GM23338 (cell line): ENCODE measurements at regions not wholly inside any gene's neighbourhood (a gene's known extent, or its start where the extent isn't known, plus 50 kb on each side); places are given as distances from the start of the nearest gene placed in this dataset.

Experiments
- ATAC-seq: fragments of 200-7000 bp; cut with Tn5 transposase; 3 replicates; pipeline ENCODE4 v1.9.1; 2020
- DNase-seq: peaks from one replicate; pipeline ENCODE4 v3.0.0-alpha.2; 2015; ENCODE audit warnings: low spot score
- H2AFZ ChIP-seq: fragments of 200-600 bp; sonication (generic); 2 replicates; pipeline ENCODE4 v1.8.0; 2016; ENCODE audit warnings: antibody characterized with exemption, mild to moderate bottlenecking, moderate library complexity
- H3F3A ChIP-seq: fragments of 200-600 bp; sonication (generic); replicated peaks from 2 replicates; pipeline ENCODE4 v1.8.0; 2017; ENCODE audit warnings: antibody characterized with exemption, mixed run types, low read depth
- H3K27ac ChIP-seq: fragments of 200-600 bp; sonication (generic); 2 replicates; pipeline ENCODE4 v1.6.1; 2016; ENCODE audit warnings: low read depth
- H3K27me3 ChIP-seq: fragments of 200-600 bp; sonication (generic); 2 replicates; pipeline ENCODE4 v1.8.0; 2016; ENCODE audit warnings: mild to moderate bottlenecking, mixed run types, moderate library complexity; ENCODE audit not compliant: insufficient read depth
- H3K36me3 ChIP-seq: fragments of 200-600 bp; sonication (generic); 2 replicates; pipeline ENCODE4 v1.8.0; 2016; ENCODE audit warnings: mild to moderate bottlenecking; ENCODE audit not compliant: insufficient read depth
- H3K4me1 ChIP-seq: fragments of 200-600 bp; sonication (generic); 2 replicates; pipeline ENCODE4 v1.8.0; 2016; ENCODE audit warnings: mild to moderate bottlenecking, moderate library complexity; ENCODE audit not compliant: insufficient read depth
- H3K4me2 ChIP-seq: fragments of 200-600 bp; sonication (generic); 2 replicates; pipeline ENCODE4 v1.7.1; 2017; ENCODE audit warnings: mixed run types
- H3K4me3 ChIP-seq: fragments of 200-600 bp; sonication (generic); 2 replicates; pipeline ENCODE4 v1.6.1; 2016; ENCODE audit warnings: mixed run types
- H3K79me2 ChIP-seq: fragments of 200-600 bp; sonication (generic); replicated peaks from 2 replicates; pipeline ENCODE4 v1.8.0; 2017; ENCODE audit warnings: mild to moderate bottlenecking; ENCODE audit not compliant: insufficient read depth
- H3K9me2 ChIP-seq: fragments of 200-600 bp; sonication (generic); 2 replicates; pipeline ENCODE4 v1.8.0; 2017; ENCODE audit not compliant: insufficient read depth
- H4K20me1 ChIP-seq: fragments of 200-600 bp; sonication (generic); replicated peaks from 2 replicates; pipeline ENCODE4 v1.8.0; 2017; ENCODE audit warnings: mild to moderate bottlenecking; ENCODE audit not compliant: insufficient read depth
- H3K27ac Mint-ChIP-seq: 2 replicates; pipeline ENCODE4 v1.8.0; 2020; ENCODE audit warnings: inconsistent platforms, mild to moderate bottlenecking, moderate library complexity, mixed read lengths
- H3K27me3 Mint-ChIP-seq: 3 replicates; pipeline ENCODE4 v1.8.0; 2022; ENCODE audit warnings: low read depth, mild to moderate bottlenecking, moderate library complexity, mixed read lengths, inconsistent platforms; ENCODE audit not compliant: insufficient read depth, poor library complexity
- H3K36me3 Mint-ChIP-seq: 3 replicates; pipeline ENCODE4 v1.8.0; 2021; ENCODE audit warnings: low read depth, mild to moderate bottlenecking, inconsistent platforms, moderate library complexity, mixed read lengths
- H3K4me1 Mint-ChIP-seq: 3 replicates; pipeline ENCODE4 v1.8.0; 2020; ENCODE audit warnings: mild to moderate bottlenecking, inconsistent platforms, mixed read lengths
- H3K4me3 Mint-ChIP-seq: 3 replicates; pipeline ENCODE4 v1.8.0; 2021; ENCODE audit warnings: moderate library complexity, mild to moderate bottlenecking, inconsistent platforms, mixed read lengths
- H3K9me3 Mint-ChIP-seq: 3 replicates; pipeline ENCODE4 v1.8.0; 2020; ENCODE audit warnings: moderate library complexity, mild to moderate bottlenecking, inconsistent platforms, mixed read lengths
- CREB1 ChIP-seq: fragments of 250-450 bp; sonication (Bioruptor Pico); IDR thresholded peaks from 2 replicates; pipeline ENCODE4 v1.5.0; 2020; ENCODE audit warnings: low read depth, mild to moderate bottlenecking, moderate library complexity
- EZH2 ChIP-seq: fragments of 200-600 bp; sonication (generic); IDR thresholded peaks from one replicate; pipeline ENCODE4 v1.8.0; 2017; ENCODE audit warnings: antibody characterized with exemption, mild to moderate bottlenecking, low read depth; ENCODE audit not compliant: unreplicated experiment
- JUNB ChIP-seq: IDR thresholded peaks from one replicate; pipeline ENCODE4 v1.6.1; 2016; ENCODE audit warnings: antibody characterized with exemption; ENCODE audit not compliant: unreplicated experiment
- NANOG ChIP-seq: IDR thresholded peaks from 2 replicates; pipeline ENCODE4 v1.6.1; 2016; ENCODE audit warnings: antibody characterized with exemption, borderline replicate concordance
- POLR2AphosphoS5 ChIP-seq: IDR thresholded peaks from 2 replicates; pipeline ENCODE4 v1.6.1; 2016; ENCODE audit warnings: antibody characterized with exemption, low read depth
- STAT1 ChIP-seq: IDR thresholded peaks from one replicate; pipeline ENCODE4 v1.6.1; 2016; ENCODE audit warnings: antibody characterized with exemption; ENCODE audit not compliant: unreplicated experiment
- ZNF114 ChIP-seq: fragments of 250-450 bp; sonication (Bioruptor Pico); IDR thresholded peaks from 2 replicates; pipeline ENCODE4 v1.5.0; 2020; ENCODE audit warnings: mild to moderate bottlenecking, moderate library complexity
- ZNF331 ChIP-seq: fragments of 250-450 bp; sonication (Bioruptor Pico); IDR thresholded peaks from 2 replicates; pipeline ENCODE4 v1.5.0; 2020; ENCODE audit warnings: low read depth, mild to moderate bottlenecking, moderate library complexity
- TF ChIP-seq, protein P1 (sequence below), 2 experiments: fragments of 200-600 bp in 1 of 2; sonication (generic) in 1 of 2; conservative IDR thresholded peaks; 2 replicates each; pipeline versions ENCODE4 v1.5.1 to v1.6.1; 2016 to 2017; ENCODE audit warnings: antibody characterized with exemption in 2 of 2, low read depth in 2 of 2, mild to moderate bottlenecking in 2 of 2, moderate library complexity in 1 of 2
- TF ChIP-seq, protein P2 (sequence below): IDR thresholded peaks from 2 replicates; pipeline ENCODE4 v1.6.1; 2016; ENCODE audit warnings: antibody characterized with exemption
- TF ChIP-seq, protein P3 (sequence below): fragments of 250-450 bp; sonication (Bioruptor Pico); IDR thresholded peaks from 2 replicates; pipeline ENCODE4 v1.5.0; 2020; ENCODE audit warnings: mild to moderate bottlenecking, moderate library complexity

DNA sequence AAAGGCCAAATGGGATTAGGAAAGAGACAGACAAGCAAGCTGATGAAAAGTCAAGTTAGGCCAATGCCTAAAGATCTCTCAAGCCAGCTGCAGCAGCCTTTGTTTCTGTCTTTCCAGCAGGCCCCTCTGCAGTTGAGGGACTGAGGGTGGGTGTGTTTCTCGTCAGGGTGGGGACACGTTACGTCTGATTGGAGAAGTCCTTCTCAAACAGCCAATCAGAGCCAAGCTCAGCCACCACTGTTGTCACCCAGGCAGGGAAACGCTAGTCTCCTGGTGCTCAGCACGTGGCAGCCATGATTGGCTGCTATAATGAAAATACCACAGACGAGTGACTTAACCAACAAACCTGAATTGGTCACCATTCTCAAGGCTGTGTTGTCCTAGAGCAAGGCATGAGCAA is 177.1 kb upstream of the LCORL start:
- Mint-ChIP-seq H3K4me1 (no peaks in the 10 kb centered on the region), H3K9me3 (no peaks in the 10 kb centered on the region), H3K4me3 (no peak overlapping the region), H3K36me3 (no peaks in the 10 kb centered on the region), H3K27ac (no peak overlapping the region), H3K27me3 (no peaks in the 10 kb centered on the region)
- Histone ChIP-seq H3K79me2 (no peaks in the 10 kb centered on the region), H3F3A (no peaks in the 10 kb centered on the region), H3K4me2 (no peak overlapping the region), H3K4me1 (no peaks in the 10 kb centered on the region), H3K27ac (no peak overlapping the region), H2AFZ (no peak overlapping the region), H3K4me3 (no peak overlapping the region), H3K9me2 (peaks cover 7% of the 10 kb centered on the region; the same call in 1 of the 2 replicates), H3K27me3 (no peaks in the 10 kb centered on the region), H3K36me3 (no peaks in the 10 kb centered on the region), H4K20me1 (no peaks in the 10 kb centered on the region; the same call in 1 of the 2 replicates)
- ATAC-seq: no peak
- no peak for DNase-seq
- TF ChIP-seq ZNF331 (CRISPR knock-in tag) (no peak), ZNF114 (CRISPR knock-in tag) (no peak), JUNB (no peak), NANOG (no peak), EZH2 (no peak), CREB1 (no peak)
- TF ChIP-seq, protein P1, sequence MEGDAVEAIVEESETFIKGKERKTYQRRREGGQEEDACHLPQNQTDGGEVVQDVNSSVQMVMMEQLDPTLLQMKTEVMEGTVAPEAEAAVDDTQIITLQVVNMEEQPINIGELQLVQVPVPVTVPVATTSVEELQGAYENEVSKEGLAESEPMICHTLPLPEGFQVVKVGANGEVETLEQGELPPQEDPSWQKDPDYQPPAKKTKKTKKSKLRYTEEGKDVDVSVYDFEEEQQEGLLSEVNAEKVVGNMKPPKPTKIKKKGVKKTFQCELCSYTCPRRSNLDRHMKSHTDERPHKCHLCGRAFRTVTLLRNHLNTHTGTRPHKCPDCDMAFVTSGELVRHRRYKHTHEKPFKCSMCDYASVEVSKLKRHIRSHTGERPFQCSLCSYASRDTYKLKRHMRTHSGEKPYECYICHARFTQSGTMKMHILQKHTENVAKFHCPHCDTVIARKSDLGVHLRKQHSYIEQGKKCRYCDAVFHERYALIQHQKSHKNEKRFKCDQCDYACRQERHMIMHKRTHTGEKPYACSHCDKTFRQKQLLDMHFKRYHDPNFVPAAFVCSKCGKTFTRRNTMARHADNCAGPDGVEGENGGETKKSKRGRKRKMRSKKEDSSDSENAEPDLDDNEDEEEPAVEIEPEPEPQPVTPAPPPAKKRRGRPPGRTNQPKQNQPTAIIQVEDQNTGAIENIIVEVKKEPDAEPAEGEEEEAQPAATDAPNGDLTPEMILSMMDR (conservative IDR thresholded peaks at IDR 0.05; ENCODE audit: low read depth in 2 of 2): no peak

DNA sequence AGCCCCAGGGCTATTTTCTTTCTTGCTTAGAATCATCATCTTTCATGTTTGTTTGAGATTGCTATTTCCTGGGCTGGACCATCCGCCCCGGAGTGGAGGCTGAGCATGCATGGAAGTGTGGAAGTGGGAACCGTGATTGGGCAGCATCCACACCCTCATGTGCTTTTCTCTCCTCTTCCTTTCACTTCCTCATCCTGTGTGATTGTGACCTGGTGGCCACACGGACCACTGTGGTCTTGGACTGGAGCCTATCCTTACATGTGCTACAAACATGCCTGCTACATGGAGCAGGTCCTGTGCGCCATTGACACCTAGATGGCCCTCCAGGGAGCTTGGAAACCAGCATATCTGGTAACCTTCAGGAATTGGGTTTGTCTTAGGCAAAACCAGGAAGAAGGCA is 175.9 kb upstream of the LCORL start:
- H3K4me3 ChIP-seq: no peak overlapping the region
- H3K36me3 ChIP-seq: no peaks in the 10 kb centered on the region
- H3K27ac ChIP-seq: no peak overlapping the region
- no peaks in the 10 kb centered on the region for H3K4me1 ChIP-seq
- H4K20me1 ChIP-seq: no peaks in the 10 kb centered on the region; the same call in 1 of the 2 replicates
- peaks cover 7% of the 10 kb centered on the region; the same call in 1 of the 2 replicates for H3K9me2 ChIP-seq
- H3K27me3 ChIP-seq: no peaks in the 10 kb centered on the region
- no peaks in the 10 kb centered on the region for H3K27me3 Mint-ChIP-seq
- no peaks in the 10 kb centered on the region for H3K79me2 ChIP-seq
- H3K27ac Mint-ChIP-seq: no peak overlapping the region
- no peaks in the 10 kb centered on the region for H3F3A ChIP-seq
- H2AFZ ChIP-seq: no peak overlapping the region
- H3K4me1 Mint-ChIP-seq: 0 out of 3 replicates have a peak, but pooled peaks cover 6% of the 10 kb centered on the region
- no peak overlapping the region for H3K4me2 ChIP-seq
- no peak for DNase-seq
- H3K4me3 Mint-ChIP-seq: no peak overlapping the region
- no peaks in the 10 kb centered on the region for H3K36me3 Mint-ChIP-seq
- H3K9me3 Mint-ChIP-seq: no peaks in the 10 kb centered on the region
- no peak for ATAC-seq
- TF ChIP-seq ZNF331 (CRISPR knock-in tag) (no peak), EZH2 (no peak), CREB1 (no peak), NANOG (no peak), POLR2AphosphoS5 (no peak), STAT1 (no peak)
- TF ChIP-seq, protein P1 (conservative IDR thresholded peaks at IDR 0.05; ENCODE audit: low read depth in 2 of 2): no peak
- TF ChIP-seq, protein P2, sequence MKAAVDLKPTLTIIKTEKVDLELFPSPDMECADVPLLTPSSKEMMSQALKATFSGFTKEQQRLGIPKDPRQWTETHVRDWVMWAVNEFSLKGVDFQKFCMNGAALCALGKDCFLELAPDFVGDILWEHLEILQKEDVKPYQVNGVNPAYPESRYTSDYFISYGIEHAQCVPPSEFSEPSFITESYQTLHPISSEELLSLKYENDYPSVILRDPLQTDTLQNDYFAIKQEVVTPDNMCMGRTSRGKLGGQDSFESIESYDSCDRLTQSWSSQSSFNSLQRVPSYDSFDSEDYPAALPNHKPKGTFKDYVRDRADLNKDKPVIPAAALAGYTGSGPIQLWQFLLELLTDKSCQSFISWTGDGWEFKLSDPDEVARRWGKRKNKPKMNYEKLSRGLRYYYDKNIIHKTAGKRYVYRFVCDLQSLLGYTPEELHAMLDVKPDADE: no peak
- TF ChIP-seq, protein P3, sequence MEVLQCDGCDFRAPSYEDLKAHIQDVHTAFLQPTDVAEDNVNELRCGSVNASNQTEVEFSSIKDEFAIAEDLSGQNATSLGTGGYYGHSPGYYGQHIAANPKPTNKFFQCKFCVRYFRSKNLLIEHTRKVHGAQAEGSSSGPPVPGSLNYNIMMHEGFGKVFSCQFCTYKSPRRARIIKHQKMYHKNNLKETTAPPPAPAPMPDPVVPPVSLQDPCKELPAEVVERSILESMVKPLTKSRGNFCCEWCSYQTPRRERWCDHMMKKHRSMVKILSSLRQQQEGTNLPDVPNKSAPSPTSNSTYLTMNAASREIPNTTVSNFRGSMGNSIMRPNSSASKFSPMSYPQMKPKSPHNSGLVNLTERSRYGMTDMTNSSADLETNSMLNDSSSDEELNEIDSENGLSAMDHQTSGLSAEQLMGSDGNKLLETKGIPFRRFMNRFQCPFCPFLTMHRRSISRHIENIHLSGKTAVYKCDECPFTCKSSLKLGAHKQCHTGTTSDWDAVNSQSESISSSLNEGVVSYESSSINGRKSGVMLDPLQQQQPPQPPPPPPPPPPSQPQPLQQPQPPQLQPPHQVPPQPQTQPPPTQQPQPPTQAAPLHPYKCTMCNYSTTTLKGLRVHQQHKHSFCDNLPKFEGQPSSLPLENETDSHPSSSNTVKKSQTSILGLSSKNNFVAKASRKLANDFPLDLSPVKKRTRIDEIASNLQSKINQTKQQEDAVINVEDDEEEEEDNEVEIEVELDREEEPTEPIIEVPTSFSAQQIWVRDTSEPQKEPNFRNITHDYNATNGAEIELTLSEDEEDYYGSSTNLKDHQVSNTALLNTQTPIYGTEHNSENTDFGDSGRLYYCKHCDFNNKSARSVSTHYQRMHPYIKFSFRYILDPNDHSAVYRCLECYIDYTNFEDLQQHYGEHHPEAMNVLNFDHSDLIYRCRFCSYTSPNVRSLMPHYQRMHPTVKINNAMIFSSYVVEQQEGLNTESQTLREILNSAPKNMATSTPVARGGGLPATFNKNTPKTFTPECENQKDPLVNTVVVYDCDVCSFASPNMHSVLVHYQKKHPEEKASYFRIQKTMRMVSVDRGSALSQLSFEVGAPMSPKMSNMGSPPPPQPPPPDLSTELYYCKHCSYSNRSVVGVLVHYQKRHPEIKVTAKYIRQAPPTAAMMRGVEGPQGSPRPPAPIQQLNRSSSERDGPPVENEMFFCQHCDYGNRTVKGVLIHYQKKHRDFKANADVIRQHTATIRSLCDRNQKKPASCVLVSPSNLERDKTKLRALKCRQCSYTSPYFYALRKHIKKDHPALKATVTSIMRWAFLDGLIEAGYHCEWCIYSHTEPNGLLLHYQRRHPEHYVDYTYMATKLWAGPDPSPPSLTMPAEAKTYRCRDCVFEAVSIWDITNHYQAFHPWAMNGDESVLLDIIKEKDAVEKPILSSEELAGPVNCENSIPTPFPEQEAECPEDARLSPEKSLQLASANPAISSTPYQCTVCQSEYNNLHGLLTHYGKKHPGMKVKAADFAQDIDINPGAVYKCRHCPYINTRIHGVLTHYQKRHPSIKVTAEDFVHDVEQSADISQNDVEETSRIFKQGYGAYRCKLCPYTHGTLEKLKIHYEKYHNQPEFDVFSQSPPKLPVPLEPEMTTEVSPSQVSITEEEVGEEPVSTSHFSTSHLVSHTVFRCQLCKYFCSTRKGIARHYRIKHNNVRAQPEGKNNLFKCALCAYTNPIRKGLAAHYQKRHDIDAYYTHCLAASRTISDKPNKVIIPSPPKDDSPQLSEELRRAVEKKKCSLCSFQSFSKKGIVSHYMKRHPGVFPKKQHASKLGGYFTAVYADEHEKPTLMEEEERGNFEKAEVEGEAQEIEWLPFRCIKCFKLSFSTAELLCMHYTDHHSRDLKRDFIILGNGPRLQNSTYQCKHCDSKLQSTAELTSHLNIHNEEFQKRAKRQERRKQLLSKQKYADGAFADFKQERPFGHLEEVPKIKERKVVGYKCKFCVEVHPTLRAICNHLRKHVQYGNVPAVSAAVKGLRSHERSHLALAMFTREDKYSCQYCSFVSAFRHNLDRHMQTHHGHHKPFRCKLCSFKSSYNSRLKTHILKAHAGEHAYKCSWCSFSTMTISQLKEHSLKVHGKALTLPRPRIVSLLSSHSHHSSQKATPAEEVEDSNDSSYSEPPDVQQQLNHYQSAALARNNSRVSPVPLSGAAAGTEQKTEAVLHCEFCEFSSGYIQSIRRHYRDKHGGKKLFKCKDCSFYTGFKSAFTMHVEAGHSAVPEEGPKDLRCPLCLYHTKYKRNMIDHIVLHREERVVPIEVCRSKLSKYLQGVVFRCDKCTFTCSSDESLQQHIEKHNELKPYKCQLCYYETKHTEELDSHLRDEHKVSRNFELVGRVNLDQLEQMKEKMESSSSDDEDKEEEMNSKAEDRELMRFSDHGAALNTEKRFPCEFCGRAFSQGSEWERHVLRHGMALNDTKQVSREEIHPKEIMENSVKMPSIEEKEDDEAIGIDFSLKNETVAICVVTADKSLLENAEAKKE (CRISPR knock-in tag): no peak
